GM23338 (cell line): ENCODE measurements at regions not wholly inside any gene's neighbourhood (a gene's known extent, or its start where the extent isn't known, plus 50 kb on each side); places are given as distances from the start of the nearest gene placed in this dataset.

ENCODE experiments used
- ATAC-seq: fragments of 200-7000 bp; cut with Tn5 transposase; 3 replicates; pipeline ENCODE4 v1.9.1; 2020
- DNase-seq: peaks from one replicate; pipeline ENCODE4 v3.0.0-alpha.2; 2015; ENCODE audit warnings: low spot score
- H2AFZ ChIP-seq: fragments of 200-600 bp; sonication (generic); 2 replicates; pipeline ENCODE4 v1.8.0; 2016; ENCODE audit warnings: antibody characterized with exemption, mild to moderate bottlenecking, moderate library complexity
- H3F3A ChIP-seq: fragments of 200-600 bp; sonication (generic); replicated peaks from 2 replicates; pipeline ENCODE4 v1.8.0; 2017; ENCODE audit warnings: antibody characterized with exemption, mixed run types, low read depth
- H3K27ac ChIP-seq: fragments of 200-600 bp; sonication (generic); 2 replicates; pipeline ENCODE4 v1.6.1; 2016; ENCODE audit warnings: low read depth
- H3K27me3 ChIP-seq: fragments of 200-600 bp; sonication (generic); 2 replicates; pipeline ENCODE4 v1.8.0; 2016; ENCODE audit warnings: mild to moderate bottlenecking, mixed run types, moderate library complexity; ENCODE audit not compliant: insufficient read depth
- H3K36me3 ChIP-seq: fragments of 200-600 bp; sonication (generic); 2 replicates; pipeline ENCODE4 v1.8.0; 2016; ENCODE audit warnings: mild to moderate bottlenecking; ENCODE audit not compliant: insufficient read depth
- H3K4me1 ChIP-seq: fragments of 200-600 bp; sonication (generic); 2 replicates; pipeline ENCODE4 v1.8.0; 2016; ENCODE audit warnings: mild to moderate bottlenecking, moderate library complexity; ENCODE audit not compliant: insufficient read depth
- H3K4me2 ChIP-seq: fragments of 200-600 bp; sonication (generic); 2 replicates; pipeline ENCODE4 v1.7.1; 2017; ENCODE audit warnings: mixed run types
- H3K4me3 ChIP-seq: fragments of 200-600 bp; sonication (generic); 2 replicates; pipeline ENCODE4 v1.6.1; 2016; ENCODE audit warnings: mixed run types
- H3K79me2 ChIP-seq: fragments of 200-600 bp; sonication (generic); replicated peaks from 2 replicates; pipeline ENCODE4 v1.8.0; 2017; ENCODE audit warnings: mild to moderate bottlenecking; ENCODE audit not compliant: insufficient read depth
- H3K9me2 ChIP-seq: fragments of 200-600 bp; sonication (generic); 2 replicates; pipeline ENCODE4 v1.8.0; 2017; ENCODE audit not compliant: insufficient read depth
- H4K20me1 ChIP-seq: fragments of 200-600 bp; sonication (generic); replicated peaks from 2 replicates; pipeline ENCODE4 v1.8.0; 2017; ENCODE audit warnings: mild to moderate bottlenecking; ENCODE audit not compliant: insufficient read depth
- H3K27ac Mint-ChIP-seq: 2 replicates; pipeline ENCODE4 v1.8.0; 2020; ENCODE audit warnings: inconsistent platforms, mild to moderate bottlenecking, moderate library complexity, mixed read lengths
- H3K27me3 Mint-ChIP-seq: 3 replicates; pipeline ENCODE4 v1.8.0; 2022; ENCODE audit warnings: low read depth, mild to moderate bottlenecking, moderate library complexity, mixed read lengths, inconsistent platforms; ENCODE audit not compliant: insufficient read depth, poor library complexity
- H3K36me3 Mint-ChIP-seq: 3 replicates; pipeline ENCODE4 v1.8.0; 2021; ENCODE audit warnings: low read depth, mild to moderate bottlenecking, inconsistent platforms, moderate library complexity, mixed read lengths
- H3K4me1 Mint-ChIP-seq: 3 replicates; pipeline ENCODE4 v1.8.0; 2020; ENCODE audit warnings: mild to moderate bottlenecking, inconsistent platforms, mixed read lengths
- H3K4me3 Mint-ChIP-seq: 3 replicates; pipeline ENCODE4 v1.8.0; 2021; ENCODE audit warnings: moderate library complexity, mild to moderate bottlenecking, inconsistent platforms, mixed read lengths
- H3K9me3 Mint-ChIP-seq: 3 replicates; pipeline ENCODE4 v1.8.0; 2020; ENCODE audit warnings: moderate library complexity, mild to moderate bottlenecking, inconsistent platforms, mixed read lengths
- CTCF ChIP-seq, 2 experiments: fragments of 200-600 bp in 1 of 2; sonication (generic) in 1 of 2; conservative IDR thresholded peaks; 2 replicates each; pipeline versions ENCODE4 v1.5.1 to v1.6.1; 2016 to 2017; ENCODE audit warnings: antibody characterized with exemption in 2 of 2, low read depth in 2 of 2, mild to moderate bottlenecking in 2 of 2, moderate library complexity in 1 of 2
- EZH2 ChIP-seq: fragments of 200-600 bp; sonication (generic); IDR thresholded peaks from one replicate; pipeline ENCODE4 v1.8.0; 2017; ENCODE audit warnings: antibody characterized with exemption, mild to moderate bottlenecking, low read depth; ENCODE audit not compliant: unreplicated experiment
- EZH2phosphoT487 ChIP-seq: fragments of 200-600 bp; sonication (generic); IDR thresholded peaks from one replicate; pipeline ENCODE4 v1.8.1; 2018; ENCODE audit warnings: antibody characterized with exemption; ENCODE audit not compliant: unreplicated experiment
- JUNB ChIP-seq: IDR thresholded peaks from one replicate; pipeline ENCODE4 v1.6.1; 2016; ENCODE audit warnings: antibody characterized with exemption; ENCODE audit not compliant: unreplicated experiment
- POLR2AphosphoS5 ChIP-seq: IDR thresholded peaks from 2 replicates; pipeline ENCODE4 v1.6.1; 2016; ENCODE audit warnings: antibody characterized with exemption, low read depth
- STAT1 ChIP-seq: IDR thresholded peaks from one replicate; pipeline ENCODE4 v1.6.1; 2016; ENCODE audit warnings: antibody characterized with exemption; ENCODE audit not compliant: unreplicated experiment
- ZNF114 ChIP-seq: fragments of 250-450 bp; sonication (Bioruptor Pico); IDR thresholded peaks from 2 replicates; pipeline ENCODE4 v1.5.0; 2020; ENCODE audit warnings: mild to moderate bottlenecking, moderate library complexity
- ZNF331 ChIP-seq: fragments of 250-450 bp; sonication (Bioruptor Pico); IDR thresholded peaks from 2 replicates; pipeline ENCODE4 v1.5.0; 2020; ENCODE audit warnings: low read depth, mild to moderate bottlenecking, moderate library complexity
- ZNF462 ChIP-seq: fragments of 250-450 bp; sonication (Bioruptor Pico); IDR thresholded peaks from 2 replicates; pipeline ENCODE4 v1.5.0; 2020; ENCODE audit warnings: mild to moderate bottlenecking, moderate library complexity
- TF ChIP-seq, protein P1 (sequence below): IDR thresholded peaks from 2 replicates; pipeline ENCODE4 v1.6.1; 2016; ENCODE audit warnings: antibody characterized with exemption
- TF ChIP-seq, protein P2 (sequence below): IDR thresholded peaks from one replicate; pipeline ENCODE4 v1.6.1; 2018; ENCODE audit warnings: antibody characterized with exemption; ENCODE audit not compliant: unreplicated experiment

DNA sequence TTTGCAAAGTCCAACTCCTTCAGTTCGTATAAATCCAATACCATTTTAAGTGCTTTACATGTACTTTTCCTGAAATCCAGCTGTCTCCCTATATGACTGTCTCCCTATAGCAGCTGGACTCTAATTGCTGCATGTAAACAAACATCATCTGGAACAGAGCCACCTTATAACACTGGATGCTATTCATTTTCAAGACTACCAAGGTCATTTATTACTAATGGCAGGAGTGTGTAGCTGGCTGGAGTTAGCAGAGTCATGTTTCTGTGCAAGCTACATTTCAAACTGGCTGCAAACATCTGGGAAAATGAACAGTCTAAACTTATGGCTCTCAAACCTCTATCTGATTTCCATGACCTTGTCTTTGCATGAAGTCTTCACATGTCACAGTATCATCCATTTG is 575.2 kb downstream of the PIK3C3 start:
- Mint-ChIP-seq H3K36me3 (no peaks in the 10 kb centered on the region), H3K27me3 (no peaks in the 10 kb centered on the region), H3K4me3 (no peak overlapping the region), H3K4me1 (peaks cover 3% of the 10 kb centered on the region; the same call in 2 of the 3 replicates), H3K9me3 (no peaks in the 10 kb centered on the region), H3K27ac (no peak overlapping the region)
- Histone ChIP-seq H3K9me2 (peaks cover 5% of the 10 kb centered on the region; the same call in 1 of the 2 replicates), H3K27ac (no peak overlapping the region), H4K20me1 (no peaks in the 10 kb centered on the region), H3K4me2 (no peak overlapping the region), H3F3A (no peaks in the 10 kb centered on the region), H3K36me3 (no peaks in the 10 kb centered on the region), H3K4me3 (no peak overlapping the region), H3K79me2 (no peaks in the 10 kb centered on the region), H3K27me3 (no peaks in the 10 kb centered on the region), H3K4me1 (no peaks in the 10 kb centered on the region), H2AFZ (no peak overlapping the region)
- no peak for DNase-seq
- TF ChIP-seq, protein P1, sequence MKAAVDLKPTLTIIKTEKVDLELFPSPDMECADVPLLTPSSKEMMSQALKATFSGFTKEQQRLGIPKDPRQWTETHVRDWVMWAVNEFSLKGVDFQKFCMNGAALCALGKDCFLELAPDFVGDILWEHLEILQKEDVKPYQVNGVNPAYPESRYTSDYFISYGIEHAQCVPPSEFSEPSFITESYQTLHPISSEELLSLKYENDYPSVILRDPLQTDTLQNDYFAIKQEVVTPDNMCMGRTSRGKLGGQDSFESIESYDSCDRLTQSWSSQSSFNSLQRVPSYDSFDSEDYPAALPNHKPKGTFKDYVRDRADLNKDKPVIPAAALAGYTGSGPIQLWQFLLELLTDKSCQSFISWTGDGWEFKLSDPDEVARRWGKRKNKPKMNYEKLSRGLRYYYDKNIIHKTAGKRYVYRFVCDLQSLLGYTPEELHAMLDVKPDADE = no peak
- TF ChIP-seq JUNB = no peak
- no peak for TF ChIP-seq POLR2AphosphoS5
- no peak for TF ChIP-seq CTCF (conservative IDR thresholded peaks at IDR 0.05; ENCODE audit: low read depth in 2 of 2)
- no peak for TF ChIP-seq EZH2
- TF ChIP-seq ZNF114 = no peak
- no peak for TF ChIP-seq EZH2phosphoT487
- TF ChIP-seq, protein P2, sequence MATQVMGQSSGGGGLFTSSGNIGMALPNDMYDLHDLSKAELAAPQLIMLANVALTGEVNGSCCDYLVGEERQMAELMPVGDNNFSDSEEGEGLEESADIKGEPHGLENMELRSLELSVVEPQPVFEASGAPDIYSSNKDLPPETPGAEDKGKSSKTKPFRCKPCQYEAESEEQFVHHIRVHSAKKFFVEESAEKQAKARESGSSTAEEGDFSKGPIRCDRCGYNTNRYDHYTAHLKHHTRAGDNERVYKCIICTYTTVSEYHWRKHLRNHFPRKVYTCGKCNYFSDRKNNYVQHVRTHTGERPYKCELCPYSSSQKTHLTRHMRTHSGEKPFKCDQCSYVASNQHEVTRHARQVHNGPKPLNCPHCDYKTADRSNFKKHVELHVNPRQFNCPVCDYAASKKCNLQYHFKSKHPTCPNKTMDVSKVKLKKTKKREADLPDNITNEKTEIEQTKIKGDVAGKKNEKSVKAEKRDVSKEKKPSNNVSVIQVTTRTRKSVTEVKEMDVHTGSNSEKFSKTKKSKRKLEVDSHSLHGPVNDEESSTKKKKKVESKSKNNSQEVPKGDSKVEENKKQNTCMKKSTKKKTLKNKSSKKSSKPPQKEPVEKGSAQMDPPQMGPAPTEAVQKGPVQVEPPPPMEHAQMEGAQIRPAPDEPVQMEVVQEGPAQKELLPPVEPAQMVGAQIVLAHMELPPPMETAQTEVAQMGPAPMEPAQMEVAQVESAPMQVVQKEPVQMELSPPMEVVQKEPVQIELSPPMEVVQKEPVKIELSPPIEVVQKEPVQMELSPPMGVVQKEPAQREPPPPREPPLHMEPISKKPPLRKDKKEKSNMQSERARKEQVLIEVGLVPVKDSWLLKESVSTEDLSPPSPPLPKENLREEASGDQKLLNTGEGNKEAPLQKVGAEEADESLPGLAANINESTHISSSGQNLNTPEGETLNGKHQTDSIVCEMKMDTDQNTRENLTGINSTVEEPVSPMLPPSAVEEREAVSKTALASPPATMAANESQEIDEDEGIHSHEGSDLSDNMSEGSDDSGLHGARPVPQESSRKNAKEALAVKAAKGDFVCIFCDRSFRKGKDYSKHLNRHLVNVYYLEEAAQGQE = no peak
- TF ChIP-seq STAT1 = no peak
- no peak for TF ChIP-seq ZNF331
- TF ChIP-seq ZNF462 (CRISPR knock-in tag) = no peak
- no peak for ATAC-seq
